Liver (tissue), 3 donors: ENCODE measurements at regions not wholly inside any gene's neighbourhood (a gene's known extent, or its start where the extent isn't known, plus 50 kb on each side); places are given as distances from the start of the nearest gene placed in this dataset.

Source experiments
- FOXA1 ChIP-seq: IDR thresholded peaks from 2 replicates; pipeline ENCODE4 v1.6.1; 2016; ENCODE audit warnings: antibody characterized with exemption
- GABPA ChIP-seq, 2 donors: IDR thresholded peaks in 1 of 2; conservative IDR thresholded peaks in 1 of 2; 2 replicates each; pipeline ENCODE4 v1.6.1; 2016; ENCODE audit warnings: antibody characterized with exemption in 2 of 2, mild to moderate bottlenecking in 1 of 2, moderate library complexity in 1 of 2
- HNF4A ChIP-seq, 2 donors: conservative IDR thresholded peaks; 2 replicates each; pipeline ENCODE4 v1.6.1; 2016; ENCODE audit warnings: antibody characterized with exemption in 2 of 2, mild to moderate bottlenecking in 2 of 2
- HNF4G ChIP-seq: IDR thresholded peaks from 2 replicates; pipeline ENCODE4 v1.6.1; 2016; ENCODE audit warnings: antibody characterized with exemption
- RAD21 ChIP-seq, 2 donors: IDR thresholded peaks; 2 replicates each; pipeline ENCODE4 v1.6.1; 2016; ENCODE audit warnings: antibody characterized with exemption in 2 of 2, mild to moderate bottlenecking in 2 of 2
- RXRA ChIP-seq, 2 donors: IDR thresholded peaks; 2 replicates each; pipeline ENCODE4 v1.6.1; 2017 to 2018; ENCODE audit warnings: antibody characterized with exemption in 2 of 2, mild to moderate bottlenecking in 1 of 2
- YY1 ChIP-seq: IDR thresholded peaks from 2 replicates; pipeline ENCODE4 v1.6.1; 2016; ENCODE audit warnings: antibody characterized with exemption, mild to moderate bottlenecking
- TF ChIP-seq, protein P1 (sequence below): fragments of 150-350 bp; IDR thresholded peaks from 2 replicates; pipeline ENCODE4 v1.5.1; 2017; ENCODE audit warnings: improper control_type of control experiment, low read depth, low read length; ENCODE audit not compliant: missing input control
- TF ChIP-seq, protein P2 (sequence below): IDR thresholded peaks from 2 replicates; pipeline ENCODE4 v1.6.1; 2016; ENCODE audit warnings: antibody characterized with exemption
- TF ChIP-seq, protein P3 (sequence below): IDR thresholded peaks from 2 replicates; pipeline ENCODE4 v1.6.1; 2016; ENCODE audit warnings: antibody characterized with exemption, mild to moderate bottlenecking
- donor health status: healthy.
- donor health status: healthy.

DNA sequence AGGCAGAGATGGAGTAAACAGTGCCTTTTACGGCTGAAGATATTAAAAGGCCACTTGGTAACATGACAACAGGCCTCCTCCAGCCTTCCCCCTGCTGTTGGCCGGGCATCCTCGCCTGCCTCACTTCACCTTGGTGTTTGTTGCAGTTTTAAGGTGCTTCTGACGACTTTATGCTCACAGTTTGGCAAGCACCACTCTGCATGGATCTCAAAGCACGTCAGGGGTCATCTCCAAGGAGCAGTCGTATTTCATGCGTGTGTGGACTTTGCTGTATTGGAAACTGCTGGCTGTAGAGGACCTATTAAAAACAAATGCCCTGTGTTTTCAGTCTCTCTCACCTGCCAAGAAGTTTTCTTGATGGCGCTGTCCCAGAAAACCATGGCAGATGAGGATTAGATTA, 483.1 kb downstream of the RPS24 start:
- TF ChIP-seq, protein P1, sequence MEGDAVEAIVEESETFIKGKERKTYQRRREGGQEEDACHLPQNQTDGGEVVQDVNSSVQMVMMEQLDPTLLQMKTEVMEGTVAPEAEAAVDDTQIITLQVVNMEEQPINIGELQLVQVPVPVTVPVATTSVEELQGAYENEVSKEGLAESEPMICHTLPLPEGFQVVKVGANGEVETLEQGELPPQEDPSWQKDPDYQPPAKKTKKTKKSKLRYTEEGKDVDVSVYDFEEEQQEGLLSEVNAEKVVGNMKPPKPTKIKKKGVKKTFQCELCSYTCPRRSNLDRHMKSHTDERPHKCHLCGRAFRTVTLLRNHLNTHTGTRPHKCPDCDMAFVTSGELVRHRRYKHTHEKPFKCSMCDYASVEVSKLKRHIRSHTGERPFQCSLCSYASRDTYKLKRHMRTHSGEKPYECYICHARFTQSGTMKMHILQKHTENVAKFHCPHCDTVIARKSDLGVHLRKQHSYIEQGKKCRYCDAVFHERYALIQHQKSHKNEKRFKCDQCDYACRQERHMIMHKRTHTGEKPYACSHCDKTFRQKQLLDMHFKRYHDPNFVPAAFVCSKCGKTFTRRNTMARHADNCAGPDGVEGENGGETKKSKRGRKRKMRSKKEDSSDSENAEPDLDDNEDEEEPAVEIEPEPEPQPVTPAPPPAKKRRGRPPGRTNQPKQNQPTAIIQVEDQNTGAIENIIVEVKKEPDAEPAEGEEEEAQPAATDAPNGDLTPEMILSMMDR, result no peak
- TF ChIP-seq, protein P2, sequence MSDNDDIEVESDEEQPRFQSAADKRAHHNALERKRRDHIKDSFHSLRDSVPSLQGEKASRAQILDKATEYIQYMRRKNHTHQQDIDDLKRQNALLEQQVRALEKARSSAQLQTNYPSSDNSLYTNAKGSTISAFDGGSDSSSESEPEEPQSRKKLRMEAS, result no peak
- TF ChIP-seq HNF4G, result no peak
- TF ChIP-seq, protein P3, sequence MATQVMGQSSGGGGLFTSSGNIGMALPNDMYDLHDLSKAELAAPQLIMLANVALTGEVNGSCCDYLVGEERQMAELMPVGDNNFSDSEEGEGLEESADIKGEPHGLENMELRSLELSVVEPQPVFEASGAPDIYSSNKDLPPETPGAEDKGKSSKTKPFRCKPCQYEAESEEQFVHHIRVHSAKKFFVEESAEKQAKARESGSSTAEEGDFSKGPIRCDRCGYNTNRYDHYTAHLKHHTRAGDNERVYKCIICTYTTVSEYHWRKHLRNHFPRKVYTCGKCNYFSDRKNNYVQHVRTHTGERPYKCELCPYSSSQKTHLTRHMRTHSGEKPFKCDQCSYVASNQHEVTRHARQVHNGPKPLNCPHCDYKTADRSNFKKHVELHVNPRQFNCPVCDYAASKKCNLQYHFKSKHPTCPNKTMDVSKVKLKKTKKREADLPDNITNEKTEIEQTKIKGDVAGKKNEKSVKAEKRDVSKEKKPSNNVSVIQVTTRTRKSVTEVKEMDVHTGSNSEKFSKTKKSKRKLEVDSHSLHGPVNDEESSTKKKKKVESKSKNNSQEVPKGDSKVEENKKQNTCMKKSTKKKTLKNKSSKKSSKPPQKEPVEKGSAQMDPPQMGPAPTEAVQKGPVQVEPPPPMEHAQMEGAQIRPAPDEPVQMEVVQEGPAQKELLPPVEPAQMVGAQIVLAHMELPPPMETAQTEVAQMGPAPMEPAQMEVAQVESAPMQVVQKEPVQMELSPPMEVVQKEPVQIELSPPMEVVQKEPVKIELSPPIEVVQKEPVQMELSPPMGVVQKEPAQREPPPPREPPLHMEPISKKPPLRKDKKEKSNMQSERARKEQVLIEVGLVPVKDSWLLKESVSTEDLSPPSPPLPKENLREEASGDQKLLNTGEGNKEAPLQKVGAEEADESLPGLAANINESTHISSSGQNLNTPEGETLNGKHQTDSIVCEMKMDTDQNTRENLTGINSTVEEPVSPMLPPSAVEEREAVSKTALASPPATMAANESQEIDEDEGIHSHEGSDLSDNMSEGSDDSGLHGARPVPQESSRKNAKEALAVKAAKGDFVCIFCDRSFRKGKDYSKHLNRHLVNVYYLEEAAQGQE, result no peak
- no peak for TF ChIP-seq GABPA (IDR thresholded peaks at IDR 0.05 in 1 of 2, conservative IDR thresholded peaks at IDR 0.05 in 1 of 2)
- TF ChIP-seq RAD21 (IDR thresholded peaks at IDR 0.05), result no peak
- TF ChIP-seq YY1, result no peak
- no peak for TF ChIP-seq FOXA1
- TF ChIP-seq RXRA (IDR thresholded peaks at IDR 0.05), result no peak
- TF ChIP-seq HNF4A (conservative IDR thresholded peaks at IDR 0.05), result no peak
